NOMO-1 treated with dmso at 0.1 percent for 144 hours (cell line): ENCODE measurements at regions not wholly inside any gene's neighbourhood (a gene's known extent, or its start where the extent isn't known, plus 50 kb on each side); places are given as distances from the start of the nearest gene placed in this dataset.

Source experiments
- DNase-seq: peaks from one replicate; lab custom pipeline; 2025; ENCODE audit not compliant: unreplicated experiment; lab: John Stamatoyannopoulos, UW

GRCh38 chrX:45840411-45840950 is 639.8 kb upstream of the DIPK2B start:
- DNase-seq, result no peak

- DNase-seq, result no peak
Measured at GRCh38 chrX:45830343-45830742, 629.7 kb upstream of the DIPK2B start.

GRCh38 chrX:45824471-45824870 is 623.8 kb upstream of the DIPK2B start:
- DNase-seq, result peak; percentile 17

- DNase-seq, result no peak
Measured at GRCh38 chrX:45823536-45823935, 622.9 kb upstream of the DIPK2B start.

- DNase-seq, result no peak
Measured at GRCh38 chrX:45822124-45822523, 621.4 kb upstream of the DIPK2B start.

- no peak for DNase-seq
Measured at GRCh38 chrX:45818913-45819312, 618.2 kb upstream of the DIPK2B start.

GRCh38 chrX:45815441-45815840 is 614.8 kb upstream of the DIPK2B start:
- no peak for DNase-seq

GRCh38 chrX:45811326-45811725 is 610.6 kb upstream of the DIPK2B start:
- no peak for DNase-seq

- peak; percentile 6 for DNase-seq
Measured at GRCh38 chrX:45807572-45808425, 607.1 kb upstream of the DIPK2B start.

GRCh38 chrX:45806410-45807121 is 605.9 kb upstream of the DIPK2B start:
- DNase-seq, result no peak

GRCh38 chrX:45804276-45804675 is 603.6 kb upstream of the DIPK2B start:
- DNase-seq, result no peak

GRCh38 chrX:45803383-45803921 is 602.8 kb upstream of the DIPK2B start:
- DNase-seq, result peak; percentile 88

- DNase-seq, result peak; percentile 26
Measured at GRCh38 chrX:45801554-45801953, 600.9 kb upstream of the DIPK2B start.

GRCh38 chrX:45800746-45801453 is 600.2 kb upstream of the DIPK2B start:
- DNase-seq, result peak; percentile 4

- no peak for DNase-seq
Measured at GRCh38 chrX:45799576-45799975, 598.9 kb upstream of the DIPK2B start.

- no peak for DNase-seq
Measured at GRCh38 chrX:45795546-45795945, 594.9 kb upstream of the DIPK2B start.

- no peak for DNase-seq
Measured at GRCh38 chrX:45794995-45795337, 594.3 kb upstream of the DIPK2B start.

GRCh38 chrX:45794323-45794994 is 593.8 kb upstream of the DIPK2B start:
- no peak for DNase-seq

GRCh38 chrX:45788941-45789348 is 588.3 kb upstream of the DIPK2B start:
- no peak for DNase-seq

GRCh38 chrX:45788315-45788714 is 587.6 kb upstream of the DIPK2B start:
- no peak for DNase-seq

- no peak for DNase-seq
Measured at GRCh38 chrX:45784590-45784989, 583.9 kb upstream of the DIPK2B start.
